ENCODE measurements at regions not wholly inside any gene's neighbourhood (a gene's known extent, or its start where the extent isn't known, plus 50 kb on each side); places are given as distances from the start of the nearest gene placed in this dataset.

GRCh38 chr10:129390147-129390546 lies 76.9 kb upstream of the MGMT start:
- DNase-seq (ENCODE audit: low read depth, low spot score), result no peak

- DNase-seq (ENCODE audit: low read depth, low spot score), result no peak
These were observed 76.3 kb upstream of the MGMT start for GRCh38 chr10:129390726-129391125.

- no peak for DNase-seq (ENCODE audit: low read depth, low spot score)
These were observed 75.6 kb upstream of the MGMT start for GRCh38 chr10:129391464-129391863.

GRCh38 chr10:129392855-129393254 lies 74.2 kb upstream of the MGMT start:
- DNase-seq (ENCODE audit: low read depth, low spot score), result no peak

GRCh38 chr10:129393812-129394211 lies 73.2 kb upstream of the MGMT start:
- DNase-seq (ENCODE audit: low read depth, low spot score), result no peak

GRCh38 chr10:129394518-129395328 lies 72.3 kb upstream of the MGMT start:
- DNase-seq (ENCODE audit: low read depth, low spot score), result no peak

- no peak for DNase-seq (ENCODE audit: low read depth, low spot score)
These were observed 70.9 kb upstream of the MGMT start for GRCh38 chr10:129396021-129396722.

- DNase-seq (ENCODE audit: low read depth, low spot score), result no peak
These were observed 69.7 kb upstream of the MGMT start for GRCh38 chr10:129397198-129397974.

GRCh38 chr10:129398711-129399141 lies 68.3 kb upstream of the MGMT start:
- DNase-seq (ENCODE audit: low read depth, low spot score), result no peak

- no peak for DNase-seq (ENCODE audit: low read depth, low spot score)
These were observed 66.6 kb upstream of the MGMT start for GRCh38 chr10:129400426-129400825.

GRCh38 chr10:129402459-129402858 lies 64.6 kb upstream of the MGMT start:
- DNase-seq (ENCODE audit: low read depth, low spot score), result no peak

- DNase-seq (ENCODE audit: low read depth, low spot score), result no peak
These were observed 63.0 kb upstream of the MGMT start for GRCh38 chr10:129404091-129404490.

- no peak for DNase-seq (ENCODE audit: low read depth, low spot score)
These were observed 61.7 kb upstream of the MGMT start for GRCh38 chr10:129405389-129405788.

- DNase-seq (ENCODE audit: low read depth, low spot score), result no peak
These were observed 56.2 kb upstream of the MGMT start for GRCh38 chr10:129410688-129411392.

GRCh38 chr10:129411393-129411705 lies 55.7 kb upstream of the MGMT start:
- no peak for DNase-seq (ENCODE audit: low read depth, low spot score)

GRCh38 chr10:129411772-129412171 lies 55.3 kb upstream of the MGMT start:
- DNase-seq (ENCODE audit: low read depth, low spot score), result no peak

- DNase-seq (ENCODE audit: low read depth, low spot score), result no peak
These were observed 54.0 kb upstream of the MGMT start for GRCh38 chr10:129413024-129413423.

GRCh38 chr10:129415215-129416140 lies 51.6 kb upstream of the MGMT start:
- DNase-seq (ENCODE audit: low read depth, low spot score), result no peak

GRCh38 chr10:129416155-129416554 lies 50.9 kb upstream of the MGMT start:
- DNase-seq (ENCODE audit: low read depth, low spot score), result no peak

GRCh38 chr10:129416956-129417765 lies 49.9 kb upstream of the MGMT start:
- no peak for DNase-seq (ENCODE audit: low read depth, low spot score)
